Renal pelvis (tissue), 1 donor: ENCODE measurements at regions not wholly inside any gene's neighbourhood (a gene's known extent, or its start where the extent isn't known, plus 50 kb on each side); places are given as distances from the start of the nearest gene placed in this dataset.
"Not testable (repeated sequence)": the region's sequence is repeated elsewhere in the genome, so short reads cannot be mapped to it uniquely, and the experiment has no call there.

ENCODE experiments used
- DNase-seq: peaks from one replicate; pipeline ENCODE4 v3.0.0-alpha.2; 2013

DNA sequence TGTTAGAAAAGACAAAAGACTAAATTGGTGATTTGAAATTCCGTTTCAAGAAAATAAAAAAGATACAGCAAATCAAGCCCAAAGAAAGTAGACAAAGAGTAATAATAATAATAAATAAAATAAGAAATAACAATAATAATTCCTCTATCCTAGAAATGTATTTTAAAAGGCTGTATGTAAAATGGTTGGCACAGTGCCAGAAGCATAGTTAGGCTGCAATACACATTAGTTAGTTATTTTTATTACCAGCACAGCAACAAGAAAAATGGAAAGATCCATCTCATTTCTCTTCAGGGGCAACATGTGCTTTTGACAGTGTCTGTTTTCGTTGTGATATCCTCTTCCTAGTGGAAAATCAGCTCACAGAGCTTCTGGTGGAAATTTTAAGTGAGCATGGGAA lies 174.1 kb upstream of the TMTC1 start:
- no peak for DNase-seq

DNA sequence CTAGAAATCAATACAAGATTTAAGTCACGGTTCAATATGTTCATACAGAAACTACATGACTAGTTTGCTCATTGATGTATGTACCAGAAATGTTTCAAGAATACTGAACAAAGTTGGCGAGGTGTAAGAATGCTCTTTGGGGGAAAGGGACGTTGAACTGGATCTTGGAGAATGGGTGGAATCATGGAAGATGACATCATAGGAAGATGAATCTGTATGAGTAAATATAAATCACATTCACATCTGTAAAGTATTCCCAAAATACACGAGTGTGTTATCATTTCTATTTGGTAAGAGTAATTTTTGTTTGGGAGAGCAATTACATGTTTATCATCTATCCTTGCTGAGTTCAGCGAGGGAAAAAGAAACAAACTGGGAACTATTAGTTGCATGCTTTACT lies 162.2 kb upstream of the TMTC1 start:
- no peak for DNase-seq

DNA sequence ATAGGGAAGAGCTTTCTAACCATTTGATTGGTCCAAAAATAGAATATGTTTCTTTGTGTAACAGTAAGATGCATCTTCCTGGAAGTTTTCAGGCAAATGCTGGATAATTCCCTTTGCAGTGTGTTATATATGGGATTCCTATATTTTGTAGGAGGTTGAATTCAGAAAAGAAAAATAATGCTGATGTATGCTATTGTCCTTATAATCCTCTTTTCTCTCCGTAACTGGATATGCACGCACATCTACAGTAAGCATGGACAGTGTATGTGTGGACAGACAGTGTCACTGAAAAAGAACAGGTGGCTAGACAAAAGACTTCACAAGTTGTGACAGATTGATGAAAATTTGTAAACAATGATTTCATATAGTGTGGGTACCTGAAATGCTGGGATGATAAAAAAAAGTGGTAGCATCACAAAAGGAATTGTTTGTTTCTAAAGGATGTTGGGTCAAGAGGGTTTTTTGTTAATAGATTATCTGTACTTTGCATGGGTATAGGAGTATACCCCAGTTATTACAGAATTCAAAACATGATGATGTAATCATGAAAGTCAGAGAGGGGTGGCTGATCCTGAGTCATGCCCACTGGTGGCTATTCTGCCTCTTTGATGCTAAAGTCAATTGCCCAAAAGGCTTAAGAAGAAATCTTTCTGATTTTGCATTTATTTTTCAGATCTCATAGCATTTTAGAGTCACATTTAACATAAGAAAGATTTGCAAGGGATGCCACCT lies 160.7 kb upstream of the TMTC1 start:
- DNase-seq = no peak

DNA sequence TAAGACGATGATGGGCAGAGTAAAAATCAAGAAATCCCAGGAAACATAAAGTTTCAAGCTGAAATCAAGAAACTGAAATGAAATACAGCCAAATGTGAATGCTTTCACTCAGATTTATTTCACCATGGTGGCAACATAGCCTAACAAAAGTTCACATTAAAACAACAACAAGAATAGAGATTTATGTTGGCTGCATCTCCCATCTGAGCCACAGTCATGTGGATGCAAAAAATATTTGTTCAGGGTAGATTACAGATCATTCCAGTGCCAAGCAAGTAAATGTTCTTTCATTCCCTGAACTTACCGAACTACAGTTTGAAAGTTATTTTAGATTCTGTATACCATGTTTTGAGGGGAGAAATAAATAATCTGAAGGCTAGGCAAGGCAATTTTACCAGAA lies 159.9 kb upstream of the TMTC1 start:
- DNase-seq = no peak

DNA sequence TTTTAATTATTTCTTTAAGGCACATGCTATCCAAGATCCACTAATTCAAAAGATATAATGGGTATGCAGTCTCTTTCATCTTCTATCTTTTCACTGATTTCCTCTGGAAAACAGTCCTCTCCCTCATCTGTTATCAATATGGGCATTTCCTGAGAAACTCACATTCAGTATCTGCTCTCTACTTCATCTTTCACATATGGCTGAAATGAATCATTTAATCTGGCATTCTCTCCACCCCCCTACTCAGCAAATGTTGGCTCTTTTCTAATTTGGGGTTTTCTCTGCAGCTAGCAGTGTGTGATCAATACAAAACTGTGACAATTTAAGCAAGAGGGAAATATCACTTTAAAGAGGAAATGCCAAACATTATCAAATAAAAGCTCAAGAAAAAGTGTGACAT lies 157.1 kb upstream of the TMTC1 start:
- DNase-seq = no peak

DNA sequence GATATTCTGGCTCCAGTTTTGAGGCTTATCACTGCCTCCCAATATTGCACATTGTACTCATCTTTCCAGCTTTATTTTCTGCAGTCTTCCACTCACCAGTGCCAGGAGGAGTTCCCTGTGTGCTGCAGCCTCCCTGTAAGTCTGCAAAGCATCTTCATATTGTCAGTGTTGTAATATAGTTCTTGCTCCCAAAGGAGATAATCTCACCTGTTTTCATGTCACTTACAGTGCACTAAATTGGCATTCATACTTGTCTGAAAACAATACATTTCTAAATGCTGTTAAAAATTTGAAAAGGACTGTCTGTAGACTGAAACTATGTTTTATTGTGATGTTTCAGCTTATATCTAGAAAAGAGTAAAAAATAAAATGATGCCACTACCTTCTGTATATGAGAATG lies 146.8 kb upstream of the TMTC1 start:
- no peak for DNase-seq

DNA sequence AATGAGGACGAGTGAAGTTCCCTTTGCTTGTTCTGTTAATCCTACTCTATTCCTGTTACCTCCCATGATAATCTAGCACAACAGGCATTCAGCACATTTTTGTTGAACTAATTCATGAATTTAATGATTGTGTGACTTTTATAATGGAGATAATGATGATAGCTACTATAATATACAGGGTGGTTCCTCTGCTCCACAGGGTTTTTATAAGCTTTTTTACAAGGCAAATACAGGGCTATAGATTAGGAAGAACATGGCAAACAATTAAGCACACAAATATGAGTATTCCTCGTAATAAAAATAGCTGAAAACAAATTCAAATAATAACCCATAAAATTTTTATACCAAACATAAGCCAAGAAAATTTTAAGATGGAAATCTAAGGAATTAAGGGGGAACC lies 145.6 kb upstream of the TMTC1 start:
- no peak for DNase-seq

DNA sequence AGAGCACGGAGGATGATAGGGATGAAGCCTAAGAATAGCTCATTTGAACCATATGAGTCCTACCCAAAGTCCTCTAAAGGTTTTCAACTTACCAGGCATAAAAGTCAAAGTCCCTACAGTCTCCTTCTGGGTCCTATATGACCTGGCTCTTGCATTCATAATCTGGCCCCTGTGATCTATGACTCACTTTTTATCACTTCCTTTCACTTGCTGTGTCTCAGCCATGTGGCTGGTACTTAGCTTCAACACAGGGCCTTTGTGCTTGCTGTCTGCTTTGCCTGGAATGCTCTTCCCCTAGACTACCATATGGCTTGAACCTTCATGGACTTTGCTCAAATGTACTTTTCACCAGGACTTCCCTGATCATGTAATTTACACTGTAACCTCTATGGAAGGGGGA lies 137.6 kb upstream of the TMTC1 start:
- no peak for DNase-seq

DNA sequence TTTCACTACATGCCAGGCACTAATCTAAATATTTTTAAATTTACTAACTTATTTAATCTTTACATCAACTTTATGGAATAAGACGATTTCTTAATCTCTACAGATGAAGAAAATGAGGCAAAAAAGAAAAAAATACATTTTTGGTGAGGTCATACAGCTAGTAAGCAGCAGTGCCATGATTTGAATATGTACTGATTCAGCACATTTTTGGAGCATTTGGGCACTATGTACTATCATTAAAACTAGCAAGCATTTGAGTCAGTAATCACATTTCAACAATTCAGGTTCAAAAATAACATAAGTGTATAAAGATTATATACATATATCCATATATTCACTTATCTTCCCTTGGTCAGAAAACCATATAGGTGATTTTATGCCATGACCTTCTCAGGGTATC lies 124.4 kb upstream of the TMTC1 start:
- no peak for DNase-seq

DNA sequence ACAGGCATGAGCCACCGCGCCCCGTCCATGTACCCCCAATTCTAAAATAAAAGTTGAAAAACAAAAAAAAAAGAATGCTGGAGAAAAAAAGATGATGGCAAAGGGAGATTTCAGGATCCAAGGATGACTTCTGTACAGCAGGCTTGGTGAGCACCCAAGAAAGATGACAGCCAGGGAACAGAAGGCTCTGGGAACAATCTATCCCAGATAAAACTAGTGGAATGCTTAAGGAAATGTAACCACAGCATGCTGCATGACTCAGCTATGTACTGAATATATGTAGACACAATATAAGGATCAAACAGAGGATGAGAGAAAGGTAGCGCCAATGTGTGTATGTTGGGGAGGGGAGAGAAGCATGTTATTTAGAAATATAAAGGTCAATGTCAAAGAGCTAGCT lies 123.7 kb upstream of the TMTC1 start:
- no peak for DNase-seq

DNA sequence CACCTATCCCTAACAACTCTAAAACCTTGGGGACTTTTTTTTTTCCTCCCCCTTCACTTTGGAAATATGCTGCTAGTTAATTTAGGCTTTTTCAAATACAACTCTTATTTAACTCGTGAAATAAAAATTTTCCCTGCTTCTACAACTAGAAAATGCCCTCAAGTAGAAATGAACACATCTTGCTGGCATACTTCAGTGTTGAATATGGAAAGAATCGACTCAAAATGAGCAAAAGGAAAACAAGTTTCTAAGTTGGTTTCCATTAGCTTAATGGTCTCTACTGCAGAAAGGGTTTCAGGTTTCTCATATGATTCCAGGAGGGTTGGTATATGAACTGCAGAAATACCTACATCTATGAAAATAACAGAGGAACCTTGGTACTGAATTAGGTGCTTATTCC lies 118.3 kb upstream of the TMTC1 start:
- no peak for DNase-seq

DNA sequence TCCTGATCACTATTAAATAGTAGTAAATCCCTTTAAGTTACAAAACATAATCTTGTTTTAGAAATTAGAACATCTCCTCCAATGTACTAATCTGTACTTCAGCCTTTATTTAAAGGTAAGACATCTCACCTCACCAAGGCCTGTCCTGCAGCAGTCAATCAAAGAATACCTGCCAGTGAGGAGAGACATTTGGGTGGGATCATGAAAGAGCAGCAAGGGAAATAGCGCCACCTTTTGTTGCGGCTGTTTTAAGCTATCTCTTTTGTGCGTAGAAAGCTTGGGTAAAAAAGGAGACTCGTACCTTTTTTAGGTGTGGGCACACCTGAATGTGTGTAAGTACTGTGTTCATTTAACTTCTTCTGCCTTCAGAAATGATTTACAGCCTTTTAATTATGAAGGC lies 117.8 kb upstream of the TMTC1 start:
- no peak for DNase-seq

DNA sequence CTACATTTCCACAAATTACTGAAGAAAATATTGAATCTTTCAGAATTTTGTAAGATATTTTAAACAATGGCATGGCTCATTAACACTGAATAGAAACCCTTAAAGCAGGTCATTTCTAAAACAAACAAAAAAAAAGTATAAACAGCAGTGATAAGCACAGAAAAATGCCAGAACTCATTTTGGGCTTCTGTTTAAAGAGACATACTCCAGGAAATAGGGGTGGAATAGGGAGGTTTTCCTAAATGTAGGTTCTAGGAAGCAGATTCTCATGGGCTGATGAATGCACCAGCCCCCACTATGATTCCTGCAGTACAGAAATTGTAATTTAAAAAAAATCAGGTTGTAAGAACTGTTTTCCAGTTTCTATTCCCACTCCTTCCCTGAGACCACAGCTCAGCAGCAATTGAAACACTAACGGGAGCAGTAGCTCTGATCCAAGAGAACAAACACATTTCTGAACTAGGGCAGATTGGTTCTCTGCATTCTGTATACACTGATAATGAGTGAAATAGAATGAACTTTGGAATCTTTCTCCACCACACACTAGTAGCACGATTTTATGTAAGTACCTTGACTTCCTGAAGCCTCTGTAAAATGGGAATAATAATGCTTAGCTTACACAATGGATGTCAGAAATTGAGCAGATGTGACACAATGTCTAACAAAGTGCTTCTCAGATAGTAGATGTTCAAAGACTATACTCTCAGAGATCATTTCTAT lies 115.6 kb upstream of the TMTC1 start:
- DNase-seq = no peak

DNA sequence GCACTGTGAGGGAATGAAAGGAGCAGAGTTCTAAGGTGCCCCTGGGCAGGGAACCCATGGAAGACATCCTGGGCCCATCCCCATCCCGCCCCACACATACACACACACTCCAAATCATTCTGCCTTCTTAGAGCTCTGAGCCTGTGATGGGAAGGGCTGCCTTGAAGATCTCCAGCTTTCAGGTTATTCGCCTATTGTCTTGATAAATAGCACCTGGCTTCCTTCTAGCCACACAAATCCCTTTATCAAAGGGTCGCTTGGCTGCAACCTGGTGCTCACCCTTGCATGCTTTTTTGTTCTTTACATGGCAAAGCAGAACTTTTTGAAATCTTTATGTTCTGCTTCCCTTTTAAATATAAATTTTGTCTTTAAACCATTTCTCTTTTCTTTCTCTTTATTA lies 112.2 kb upstream of the TMTC1 start:
- no peak for DNase-seq

DNA sequence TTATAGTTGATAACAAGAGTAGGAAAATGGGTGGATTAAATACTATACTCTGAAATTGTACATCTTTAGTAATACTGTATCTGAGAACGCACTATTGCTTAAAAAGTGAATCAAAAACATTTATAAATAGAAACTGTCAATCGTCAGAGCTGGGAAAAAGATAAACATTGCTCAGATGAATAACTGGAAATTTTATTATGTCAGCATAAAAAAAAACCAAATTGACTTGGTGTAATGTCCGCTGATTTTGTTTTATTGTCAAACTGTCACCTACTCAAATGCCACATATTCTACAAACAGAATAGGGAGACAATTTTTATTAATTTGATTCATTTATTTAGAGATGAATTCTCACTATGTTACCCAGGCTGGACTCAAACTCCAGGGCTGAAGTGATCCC lies 109.3 kb upstream of the TMTC1 start:
- no peak for DNase-seq

DNA sequence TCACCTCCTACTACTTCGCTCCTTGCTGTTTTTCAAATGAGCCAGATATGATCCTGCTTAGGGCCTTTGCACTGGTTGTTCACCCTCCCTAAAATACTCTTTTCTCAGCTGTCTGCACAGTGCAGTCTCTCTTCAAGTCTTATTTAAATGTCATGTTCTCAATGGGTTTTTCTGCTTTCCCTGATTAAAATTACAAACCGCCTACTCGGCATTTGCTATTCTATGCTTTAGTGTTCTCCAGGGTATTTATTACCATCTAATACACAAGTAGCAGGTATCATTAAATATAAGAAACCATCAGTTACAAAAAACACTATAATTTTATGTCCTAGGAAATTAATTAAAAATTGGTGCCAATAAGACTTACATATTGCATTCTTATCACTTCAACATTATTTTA lies 108.0 kb upstream of the TMTC1 start:
- DNase-seq = no peak

DNA sequence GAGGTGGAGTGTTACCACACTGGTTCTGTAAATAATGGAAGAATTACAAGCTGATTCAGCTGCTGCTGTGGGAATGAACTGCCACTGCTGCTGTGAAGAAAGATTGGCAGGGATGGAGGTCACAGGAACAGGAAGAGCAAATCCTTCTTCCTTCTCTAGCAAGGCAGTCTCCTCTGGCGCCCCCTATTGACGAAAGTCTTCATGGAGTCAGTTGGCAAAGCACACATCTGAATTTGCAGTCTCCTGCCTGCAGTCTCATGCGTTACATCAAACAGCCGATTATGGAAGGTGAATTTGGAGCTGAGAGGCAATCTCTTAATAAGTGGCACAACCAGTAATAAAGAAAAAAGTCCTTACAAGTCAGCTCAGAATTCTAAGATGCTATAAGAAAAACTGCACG lies 106.0 kb upstream of the TMTC1 start:
- peak; percentile 12 for DNase-seq

DNA sequence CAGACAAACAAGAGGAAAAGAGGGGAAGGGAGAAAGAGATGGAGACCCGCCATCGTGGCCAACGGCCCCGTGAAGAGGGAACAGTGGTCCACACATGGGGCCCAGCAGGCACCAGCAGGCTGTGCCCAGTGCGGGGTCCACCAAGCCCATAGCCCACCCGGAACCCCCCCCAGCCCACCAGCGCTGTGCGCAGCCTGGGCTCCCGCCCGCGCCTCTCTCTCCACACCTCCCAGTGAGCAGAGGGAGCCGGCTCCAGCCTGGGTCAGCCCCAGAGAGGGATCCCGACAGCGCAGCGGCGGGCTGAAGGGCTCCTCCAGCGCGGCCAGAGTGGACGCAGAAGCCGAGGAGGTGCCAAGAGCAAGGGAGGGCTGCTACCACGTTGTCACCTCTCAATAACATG lies 105.0 kb upstream of the TMTC1 start:
- no peak for DNase-seq

DNA sequence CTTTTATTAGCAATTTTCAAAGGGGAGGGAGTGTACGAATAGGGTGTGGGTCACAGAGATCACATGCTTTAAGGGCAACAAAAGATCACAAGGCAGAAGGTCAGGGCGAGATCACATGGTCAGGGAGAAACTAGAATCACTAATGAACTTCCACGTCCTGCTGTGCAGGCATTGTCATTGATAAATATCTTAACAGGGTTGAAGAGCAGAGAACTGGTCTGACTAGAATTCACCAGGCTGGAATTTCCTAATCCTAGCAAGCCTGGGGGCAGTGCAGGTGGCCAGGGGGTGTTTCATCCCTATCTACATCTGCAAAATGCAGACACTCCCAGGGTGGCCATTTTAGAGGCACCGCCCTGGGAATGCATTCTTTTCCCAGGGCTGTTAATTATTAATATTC lies 101.2 kb upstream of the TMTC1 start:
- not testable (repeated sequence) for DNase-seq

DNA sequence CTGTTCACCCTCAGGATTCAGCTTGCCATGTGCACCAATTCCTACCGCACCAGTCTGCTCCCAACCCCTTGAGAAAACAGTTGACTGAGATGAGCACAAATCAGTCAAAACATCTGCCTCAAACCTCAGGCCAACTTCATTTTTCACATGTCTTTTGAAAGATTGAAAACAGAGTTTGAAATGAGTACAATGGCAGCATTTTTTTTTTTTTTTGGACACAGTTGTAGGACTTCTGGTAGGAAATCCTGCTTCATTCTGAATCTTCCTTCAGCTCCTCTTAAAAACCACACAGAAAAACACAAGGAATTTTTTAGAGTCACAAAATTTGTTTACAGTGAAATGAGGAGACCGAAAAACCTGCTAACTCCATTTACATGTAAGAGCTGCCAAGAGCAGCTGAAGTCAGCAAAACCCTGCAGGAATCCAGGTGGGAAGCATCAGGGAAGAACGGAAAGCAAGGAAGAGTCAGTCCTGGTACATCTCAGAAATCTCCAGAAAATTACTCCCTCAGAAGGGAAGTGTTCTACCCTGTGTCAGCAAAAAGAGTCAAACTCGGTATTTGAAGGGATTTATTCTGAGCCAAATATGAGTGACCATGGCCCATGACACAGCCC lies 100.3 kb upstream of the TMTC1 start:
- DNase-seq = no peak

DNA sequence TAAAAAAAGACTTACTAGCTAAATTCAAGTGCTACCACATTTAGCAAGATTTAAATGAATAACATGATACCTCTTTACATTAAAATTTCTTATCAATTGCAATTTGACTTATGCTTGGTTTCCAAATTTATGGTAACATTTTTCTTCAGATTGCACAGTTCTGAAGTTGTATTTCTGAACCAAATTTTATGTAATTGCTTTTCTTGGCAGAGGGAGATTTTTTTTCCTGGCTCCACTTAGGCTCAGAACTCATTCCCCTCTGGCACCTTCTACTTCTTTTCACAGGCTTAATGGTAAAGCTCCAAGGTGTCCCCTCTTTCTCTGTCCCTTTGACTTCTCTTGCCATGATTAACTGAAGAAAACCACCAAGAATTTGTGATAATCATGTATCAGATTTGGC lies 99.8 kb upstream of the TMTC1 start:
- DNase-seq = no peak

DNA sequence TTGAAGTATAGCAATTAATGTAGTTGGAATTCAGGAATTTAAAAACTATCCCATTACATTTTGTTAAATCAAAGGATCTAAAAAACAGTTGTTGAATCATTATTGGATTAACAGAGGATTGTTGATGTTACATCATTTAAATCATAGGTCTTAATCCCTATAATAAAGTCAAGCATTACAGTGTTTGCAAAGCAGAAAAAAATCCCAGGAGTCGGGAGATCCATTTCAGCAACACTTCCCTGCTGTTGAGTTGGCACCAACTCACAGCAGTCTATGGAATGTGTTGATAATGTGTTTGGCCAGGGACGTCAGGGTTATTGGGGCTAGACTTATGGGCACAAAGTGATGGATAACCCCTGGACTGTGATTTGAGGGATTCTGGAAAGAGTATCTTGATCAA lies 99.1 kb upstream of the TMTC1 start:
- DNase-seq = peak; percentile 8

DNA sequence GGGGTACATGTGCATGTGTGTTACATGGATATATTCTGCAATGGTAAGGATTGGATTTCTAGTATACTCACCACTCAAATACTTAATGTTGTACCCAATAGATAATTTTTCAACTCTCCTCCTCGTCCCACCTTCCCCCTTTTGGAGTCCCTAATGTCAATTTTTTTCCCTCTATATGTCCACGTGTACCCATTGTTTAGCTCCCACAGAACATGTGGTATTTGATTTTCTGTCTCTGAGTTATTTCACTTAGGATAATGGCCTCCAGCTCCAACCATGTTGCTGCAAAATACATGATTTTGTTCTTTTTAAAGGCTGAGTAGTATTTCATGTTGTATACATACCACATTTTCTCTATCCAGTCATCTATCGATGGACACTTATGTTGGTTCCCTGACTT lies 97.2 kb upstream of the TMTC1 start:
- DNase-seq = no peak
